H1 (cell line): ENCODE measurements at regions not wholly inside any gene's neighbourhood (a gene's known extent, or its start where the extent isn't known, plus 50 kb on each side); places are given as distances from the start of the nearest gene placed in this dataset.
"Not testable (repeated sequence)": the region's sequence is repeated elsewhere in the genome, so short reads cannot be mapped to it uniquely, and the experiment has no call there.

Source experiments
- CTCF ChIA-PET: fragments of 300-600 bp; sonication (Branson Sonifier 250); formaldehyde crosslinking; loops from one replicate; lab custom pipeline; 2021; ENCODE audit not compliant: partially characterized antibody; lab: Charles Lee
- POLR2A ChIA-PET: fragments of 300-600 bp; sonication (Branson Sonifier 250); formaldehyde crosslinking; loops from one replicate; lab custom pipeline; 2021; ENCODE audit warnings: inconsistent platforms; ENCODE audit not compliant: partially characterized antibody; lab: Charles Lee
- DNase-seq, 2 experiments: peaks; one replicate each; pipeline versions ENCODE4 v3.0.0 to v3.0.0-alpha.2; 2010 to 2022; ENCODE audit warnings: low spot score in 2 of 2, low read depth in 1 of 2, mixed read lengths in 1 of 2
- FAIRE-seq: peaks from 2 replicates; lab custom pipeline; 2011; peaks lifted over from hg19 to GRCh38; lab: Jason Lieb, UNC
- H2AFZ ChIP-seq: 2 replicates; pipeline ENCODE4 v1.8.1; 2012; ENCODE audit warnings: low read length, inconsistent platforms
- H2AK5ac ChIP-seq: 2 replicates; pipeline ENCODE4 v1.6.1; 2013; ENCODE audit warnings: low read depth, low read length
- H2BK120ac ChIP-seq: replicated peaks from 2 replicates; pipeline ENCODE3; 2013; ENCODE audit warnings: low read depth, low read length, inconsistent platforms
- H2BK12ac ChIP-seq: 2 replicates; pipeline ENCODE4 v1.6.1; 2013; ENCODE audit warnings: low read depth, low read length
- H2BK15ac ChIP-seq: 2 replicates; pipeline ENCODE4 v1.6.1; 2013; ENCODE audit warnings: low read length
- H2BK20ac ChIP-seq: 2 replicates; pipeline ENCODE4 v1.6.1; 2013; ENCODE audit warnings: low read length
- H2BK5ac ChIP-seq: 2 replicates; pipeline ENCODE4 v1.6.1; 2013; ENCODE audit warnings: low read depth, low read length
- H3K14ac ChIP-seq: 2 replicates; pipeline ENCODE4 v1.6.1; 2013; ENCODE audit warnings: inconsistent platforms; ENCODE audit not compliant: insufficient read length
- H3K18ac ChIP-seq: 2 replicates; pipeline ENCODE4 v1.6.1; 2013; ENCODE audit warnings: low read length; ENCODE audit errors: extremely low read depth
- H3K23ac ChIP-seq: 2 replicates; pipeline ENCODE4 v1.6.1; 2013; ENCODE audit warnings: inconsistent platforms; ENCODE audit not compliant: insufficient read length
- H3K23me2 ChIP-seq: 2 replicates; pipeline ENCODE4 v1.6.1; 2013; ENCODE audit warnings: low read depth, low read length
- H3K27ac ChIP-seq: 2 replicates; pipeline ENCODE4 v1.6.1; 2011; ENCODE audit warnings: low read depth, low read length, inconsistent platforms
- H3K27me3 ChIP-seq, 4 experiments: replicated peaks in 1 of 4; 1 replicate in 1 of 4; 2 replicates in 3 of 4; pipeline versions ENCODE4 v1.6.1 to v1.8.1; 2011 to 2013; ENCODE audit warnings: low read length in 3 of 4, mild to moderate bottlenecking in 3 of 4, inconsistent platforms in 2 of 4, mixed read lengths in 2 of 4, moderate library complexity in 1 of 4; ENCODE audit not compliant: control insufficient read depth in 3 of 4, insufficient read depth in 3 of 4; ENCODE audit errors: extremely low read depth in 1 of 4
- H3K36me3 ChIP-seq, 4 experiments: 2 replicates each; pipeline versions ENCODE4 v1.6.1 to v1.8.1; 2011 to 2013; ENCODE audit warnings: mild to moderate bottlenecking in 4 of 4, low read length in 3 of 4, moderate library complexity in 2 of 4, control low read depth in 1 of 4, inconsistent platforms in 1 of 4; ENCODE audit not compliant: insufficient read depth in 4 of 4, control insufficient read depth in 2 of 4
- H3K4ac ChIP-seq: replicated peaks from 2 replicates; pipeline ENCODE3; 2013; ENCODE audit warnings: low read length, low read depth, mixed read lengths, inconsistent platforms; ENCODE audit not compliant: insufficient read length
- H3K4me1 ChIP-seq, 4 experiments: replicated peaks in 1 of 4; 1 replicate in 1 of 4; 2 replicates in 3 of 4; pipeline versions ENCODE4 v1.6.1 to v1.8.1; 2011 to 2013; ENCODE audit warnings: low read length in 3 of 4, inconsistent platforms in 2 of 4, mixed read lengths in 1 of 4; ENCODE audit not compliant: insufficient read depth in 4 of 4, control insufficient read depth in 3 of 4
- H3K4me2 ChIP-seq, 2 experiments: 2 replicates each; pipeline versions ENCODE4 v1.6.1 to v1.8.1; 2011 to 2013; ENCODE audit warnings: low read depth in 2 of 2, low read length in 2 of 2, control low read depth in 1 of 2, inconsistent platforms in 1 of 2, mild to moderate bottlenecking in 1 of 2; ENCODE audit not compliant: insufficient read depth in 1 of 2
- H3K4me3 ChIP-seq, 4 experiments: fragments of 200-600, 300-600 bp in 1 of 4; sonication (generic), shearing (Covaris generic), sonication (Bioruptor Twin) in 1 of 4; 2 replicates each; pipeline versions ENCODE4 v1.5.1 to v1.8.1; 2011 to 2016; ENCODE audit warnings: low read length in 4 of 4, low read depth in 3 of 4, control low read depth in 2 of 4, inconsistent platforms in 2 of 4, mild to moderate bottlenecking in 2 of 4, mixed read lengths in 1 of 4, moderate library complexity in 1 of 4; ENCODE audit not compliant: insufficient read depth in 2 of 4; ENCODE audit errors: extremely low read depth in 1 of 4
- H3K56ac ChIP-seq: replicated peaks from 2 replicates; pipeline ENCODE3; 2013; ENCODE audit warnings: low read depth, mild to moderate bottlenecking, mixed read lengths, low read length, inconsistent platforms; ENCODE audit not compliant: insufficient read length
- H3K79me1 ChIP-seq: 2 replicates; pipeline ENCODE4 v1.6.1; 2013; ENCODE audit warnings: low read depth, low read length, control low read depth
- H3K79me2 ChIP-seq, 2 experiments: 2 replicates each; pipeline versions ENCODE4 v1.6.1 to v1.8.1; 2012 to 2013; ENCODE audit warnings: low read length in 2 of 2, mild to moderate bottlenecking in 2 of 2, inconsistent platforms in 1 of 2; ENCODE audit not compliant: insufficient read depth in 2 of 2, control insufficient read depth in 1 of 2
- H3K9ac ChIP-seq, 4 experiments: replicated peaks in 1 of 4; 1 replicate in 1 of 4; 2 replicates in 3 of 4; pipeline versions ENCODE4 v1.6.1 to v1.8.1; 2011 to 2013; ENCODE audit warnings: low read depth in 3 of 4, low read length in 3 of 4, control low read depth in 2 of 4, mild to moderate bottlenecking in 2 of 4, moderate library complexity in 2 of 4, inconsistent platforms in 1 of 4; ENCODE audit errors: extremely low read depth in 1 of 4
- H3K9me3 ChIP-seq, 2 experiments: 2 replicates each; pipeline versions ENCODE4 v1.6.1 to v1.8.1; 2012 to 2013; ENCODE audit warnings: mild to moderate bottlenecking in 2 of 2, moderate library complexity in 2 of 2, control low read depth in 1 of 2, inconsistent platforms in 1 of 2, low read depth in 1 of 2, low read length in 1 of 2, mixed read lengths in 1 of 2; ENCODE audit not compliant: insufficient read depth in 2 of 2
- H4K20me1 ChIP-seq, 2 experiments: replicated peaks in 1 of 2; 2 replicates each; pipeline versions ENCODE3 to v1.8.1; 2011 to 2013; ENCODE audit warnings: inconsistent platforms in 2 of 2, low read length in 2 of 2, mild to moderate bottlenecking in 1 of 2; ENCODE audit not compliant: insufficient read depth in 2 of 2, control insufficient read depth in 1 of 2
- H4K5ac ChIP-seq: 2 replicates; pipeline ENCODE4 v1.6.1; 2013; ENCODE audit warnings: low read length, low read depth, mixed read lengths, inconsistent platforms; ENCODE audit not compliant: insufficient read length
- H4K8ac ChIP-seq: 2 replicates; pipeline ENCODE4 v1.8.0; 2013; ENCODE audit warnings: mild to moderate bottlenecking, moderate library complexity, low read length, inconsistent platforms; ENCODE audit not compliant: insufficient read depth; ENCODE audit errors: extremely low read depth
- H4K91ac ChIP-seq: replicated peaks from 2 replicates; pipeline ENCODE3; 2013; ENCODE audit warnings: low read length, mixed read lengths, inconsistent platforms; ENCODE audit not compliant: insufficient read length
- WGBS, 2 experiments: shearing (Covaris generic) in 1 of 2; methylation state at CpG; one replicate each; pipeline versions ENCODE4 v1.1.6 to v1.1.7; 2013 to 2015; ENCODE audit warnings: low lambda C conversion rate in 2 of 2, mixed read lengths in 2 of 2, inconsistent platforms in 1 of 2, low coverage in 1 of 2, missing lambda C conversion rate in 1 of 2; ENCODE audit not compliant: insufficient replicate concordance in 2 of 2, insufficient coverage in 1 of 2, insufficient read length in 1 of 2; ENCODE audit errors: extremely low coverage in 1 of 2, missing lambda C conversion rate in 1 of 2; 5-methylcytosine and 5-hydroxymethylcytosine counted together

- H3K79me1 ChIP-seq, POLR2A ChIA-PET, H2BK15ac ChIP-seq: not testable (repeated sequence)
These were observed 351.5 kb upstream of the NPAP1 start for GRCh38 chr15:24324096-24324495.

GRCh38 chr15:24326513-24326912, 349.1 kb upstream of the NPAP1 start:
- DNase-seq, H3K79me2 ChIP-seq, H3K27ac ChIP-seq, H3K14ac ChIP-seq, H3K4ac ChIP-seq, H4K91ac ChIP-seq, H2BK120ac ChIP-seq, H3K9ac ChIP-seq, POLR2A ChIA-PET, H4K5ac ChIP-seq, H2BK5ac ChIP-seq, H3K23ac ChIP-seq, H3K36me3 ChIP-seq, H2BK15ac ChIP-seq, H3K4me3 ChIP-seq, H3K18ac ChIP-seq, H4K8ac ChIP-seq, H2AK5ac ChIP-seq, H2BK12ac ChIP-seq, H3K4me2 ChIP-seq, H3K79me1 ChIP-seq, FAIRE-seq, H4K20me1 ChIP-seq, H3K23me2 ChIP-seq, H3K4me1 ChIP-seq, H3K27me3 ChIP-seq, H3K9me3 ChIP-seq, H3K56ac ChIP-seq, H2BK20ac ChIP-seq, H2AFZ ChIP-seq, CTCF ChIA-PET: not testable (repeated sequence)
- 93% methylated on average over 1 of the region's 1 CpG; no CpG with 5 or more reads in 1 of the 2 experiments for WGBS, 2 experiments

More at GRCh38 chr15:24324096-24324495, 351.5 kb upstream of the NPAP1 start:
- H3K4me2 ChIP-seq, H4K8ac ChIP-seq, H2AK5ac ChIP-seq, H4K20me1 ChIP-seq, H2BK5ac ChIP-seq, H3K9me3 ChIP-seq, H3K14ac ChIP-seq, H4K91ac ChIP-seq, H3K79me2 ChIP-seq, H3K27me3 ChIP-seq, H3K4me3 ChIP-seq, H3K23ac ChIP-seq, H3K4me1 ChIP-seq, CTCF ChIA-PET, H2BK12ac ChIP-seq, H3K9ac ChIP-seq, H3K36me3 ChIP-seq, H3K27ac ChIP-seq, DNase-seq, H3K18ac ChIP-seq, H3K56ac ChIP-seq, H3K23me2 ChIP-seq, H4K5ac ChIP-seq, H2BK120ac ChIP-seq, H2AFZ ChIP-seq, H3K4ac ChIP-seq, FAIRE-seq, H2BK20ac ChIP-seq: not testable (repeated sequence)
- WGBS, 2 experiments: 77% methylated on average over 4 of the region's 5 CpGs; no CpG with 5 or more reads in 1 of the 2 experiments
